Activated B cell treated with CpG ODN at 0.5 μM for 24 hours (primary cell): ENCODE measurements at regions not wholly inside any gene's neighbourhood (a gene's known extent, or its start where the extent isn't known, plus 50 kb on each side); places are given as distances from the start of the nearest gene placed in this dataset.

ENCODE experiments used
- ATAC-seq: fragments of 200-7000 bp; cut with Tn5 transposase; one replicate; pipeline ENCODE4 v1.10.0; 2021; ENCODE audit warnings: low read depth, mild to moderate bottlenecking, moderate library complexity
- CTCF ChIA-PET: fragments of 350-600 bp; sonication (Branson Sonifier 250); formaldehyde crosslinking; loops from one replicate; lab custom pipeline; 2021; ENCODE audit warnings: antibody characterized with exemption; lab: Charles Lee
- POLR2A ChIA-PET: fragments of 350-600 bp; sonication (Branson Sonifier 250); formaldehyde crosslinking; loops from one replicate; lab custom pipeline; 2021; ENCODE audit warnings: antibody characterized with exemption; lab: Charles Lee
- DNase-seq: peaks from one replicate; pipeline ENCODE4 v3.0.0; 2022
- H3K27ac Mint-ChIP-seq: one replicate; pipeline ENCODE4 v1.8.0; 2020; ENCODE audit warnings: mixed read lengths
- H3K27me3 Mint-ChIP-seq: one replicate; pipeline ENCODE4 v1.8.0; 2021; ENCODE audit warnings: mixed read lengths
- H3K36me3 Mint-ChIP-seq: one replicate; pipeline ENCODE4 v1.8.0; 2021; ENCODE audit warnings: low read depth, mixed read lengths
- H3K4me1 Mint-ChIP-seq: one replicate; pipeline ENCODE4 v1.8.0; 2021; ENCODE audit warnings: mixed read lengths
- H3K4me3 Mint-ChIP-seq: one replicate; pipeline ENCODE4 v1.8.0; 2020; ENCODE audit warnings: mild to moderate bottlenecking, mixed read lengths
- H3K9me3 Mint-ChIP-seq: one replicate; pipeline ENCODE4 v1.8.0; 2020; ENCODE audit warnings: mixed read lengths
- CTCF ChIP-seq: fragments of 200-600 bp; IDR thresholded peaks from one replicate; pipeline ENCODE4 v1.8.0; 2022; ENCODE audit warnings: antibody characterized with exemption, mild to moderate bottlenecking
- intact Hi-C: fragments of 100-400 bp; cut with micrococcal nuclease; formaldehyde crosslinking; loops from one replicate; pipeline ENCODE4 v1.15.1; 2024

- no peak for TF ChIP-seq CTCF
- Mint-ChIP-seq H3K27me3 (peaks cover 13% of the 10 kb centered on the region), H3K4me1 (peaks cover 4% of the 10 kb centered on the region), H3K27ac (no peak overlapping the region), H3K4me3 (no peak overlapping the region), H3K36me3 (no peaks in the 10 kb centered on the region), H3K9me3 (no peaks in the 10 kb centered on the region)
- ChIA-PET CTCF (no interaction called here), POLR2A (no interaction called here)
- no peak for DNase-seq
- intact Hi-C loops = no loop called here
- ATAC-seq = no peak
Observed at GRCh38 chr6:167734662-167735083, 92.0 kb upstream of the AFDN start.

GRCh38 chr6:167735084-167735950, 91.4 kb upstream of the AFDN start:
- Mint-ChIP-seq H3K9me3 (no peaks in the 10 kb centered on the region), H3K27me3 (peaks cover 13% of the 10 kb centered on the region), H3K4me1 (peaks cover 4% of the 10 kb centered on the region), H3K27ac (no peak overlapping the region), H3K4me3 (no peak overlapping the region), H3K36me3 (no peaks in the 10 kb centered on the region)
- ATAC-seq = no peak
- no peak for TF ChIP-seq CTCF
- POLR2A ChIA-PET = no interaction called here
- intact Hi-C loops = no loop called here
- no peak for DNase-seq
- CTCF ChIA-PET = no interaction called here

GRCh38 chr6:167735951-167736288, 90.8 kb upstream of the AFDN start:
- DNase-seq (no peak), ATAC-seq (no peak)
- ChIA-PET POLR2A (no interaction called here), CTCF (no interaction called here)
- H3K27me3 Mint-ChIP-seq = peaks cover 11% of the 10 kb centered on the region
- no peaks in the 10 kb centered on the region for H3K9me3 Mint-ChIP-seq
- no peaks in the 10 kb centered on the region for H3K36me3 Mint-ChIP-seq
- no peak overlapping the region for H3K27ac Mint-ChIP-seq
- TF ChIP-seq CTCF = no peak
- intact Hi-C loops = no loop called here
- no peak overlapping the region for H3K4me3 Mint-ChIP-seq
- H3K4me1 Mint-ChIP-seq = peaks cover 4% of the 10 kb centered on the region

- H3K4me1 Mint-ChIP-seq = peaks cover 4% of the 10 kb centered on the region
- no peaks in the 10 kb centered on the region for H3K9me3 Mint-ChIP-seq
- intact Hi-C loops = no loop called here
- TF ChIP-seq CTCF = no peak
- H3K27me3 Mint-ChIP-seq = peaks cover 11% of the 10 kb centered on the region
- no peak overlapping the region for H3K27ac Mint-ChIP-seq
- ChIA-PET CTCF (no interaction called here), POLR2A (no interaction called here)
- ATAC-seq = no peak
- no peaks in the 10 kb centered on the region for H3K36me3 Mint-ChIP-seq
- no peak overlapping the region for H3K4me3 Mint-ChIP-seq
- DNase-seq = no peak
Observed at GRCh38 chr6:167736486-167737204, 90.1 kb upstream of the AFDN start.

- DNase-seq (no peak), ATAC-seq (no peak)
- TF ChIP-seq CTCF = no peak
- Mint-ChIP-seq H3K27me3 (peaks cover 11% of the 10 kb centered on the region), H3K9me3 (no peaks in the 10 kb centered on the region), H3K4me3 (no peak overlapping the region), H3K27ac (no peak overlapping the region), H3K36me3 (no peaks in the 10 kb centered on the region), H3K4me1 (peaks cover 4% of the 10 kb centered on the region)
- CTCF ChIA-PET = no interaction called here
- intact Hi-C loops = no loop called here
- POLR2A ChIA-PET = no interaction called here
Observed at GRCh38 chr6:167737205-167737830, 89.4 kb upstream of the AFDN start.
